SU-DHL-6 (cell line): ENCODE measurements at regions not wholly inside any gene's neighbourhood (a gene's known extent, or its start where the extent isn't known, plus 50 kb on each side); places are given as distances from the start of the nearest gene placed in this dataset.

Experiments
- EZH2phosphoT487 ChIP-seq: fragments of 200-600 bp; sonication (generic), shearing (Covaris generic); conservative IDR thresholded peaks from 2 replicates; pipeline ENCODE4 v1.6.1; 2018; ENCODE audit warnings: mild to moderate bottlenecking, antibody characterized with exemption, low read length, moderate library complexity, mixed read lengths
- TF ChIP-seq, protein P1 (sequence below): fragments of 200-600 bp; sonication (generic); IDR thresholded peaks from one replicate; pipeline ENCODE4 v1.5.1; 2017; ENCODE audit warnings: antibody characterized with exemption, mild to moderate bottlenecking, low read length, moderate library complexity; ENCODE audit not compliant: insufficient read depth, poor library complexity, severe bottlenecking

DNA sequence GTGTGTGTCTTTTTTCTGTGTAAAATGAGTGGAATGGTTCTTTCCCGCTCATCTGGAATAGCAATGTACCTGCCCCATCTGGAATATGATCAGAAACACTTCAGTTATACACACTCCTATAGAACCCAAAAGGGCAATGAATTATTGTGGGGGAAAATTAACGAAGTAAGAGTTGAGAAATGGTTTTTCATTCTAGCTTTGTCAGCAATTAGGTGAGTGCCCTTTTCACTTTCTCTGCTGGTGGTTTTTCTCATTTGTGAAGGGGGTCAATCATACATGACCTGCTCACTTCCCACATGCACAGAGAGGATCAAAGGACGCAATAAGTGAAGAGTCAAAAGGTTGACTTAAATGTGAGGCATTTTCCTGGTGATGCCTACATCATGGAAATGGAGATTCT, 168.0 kb downstream of the HS3ST3B1 start:
- TF ChIP-seq, protein P1, sequence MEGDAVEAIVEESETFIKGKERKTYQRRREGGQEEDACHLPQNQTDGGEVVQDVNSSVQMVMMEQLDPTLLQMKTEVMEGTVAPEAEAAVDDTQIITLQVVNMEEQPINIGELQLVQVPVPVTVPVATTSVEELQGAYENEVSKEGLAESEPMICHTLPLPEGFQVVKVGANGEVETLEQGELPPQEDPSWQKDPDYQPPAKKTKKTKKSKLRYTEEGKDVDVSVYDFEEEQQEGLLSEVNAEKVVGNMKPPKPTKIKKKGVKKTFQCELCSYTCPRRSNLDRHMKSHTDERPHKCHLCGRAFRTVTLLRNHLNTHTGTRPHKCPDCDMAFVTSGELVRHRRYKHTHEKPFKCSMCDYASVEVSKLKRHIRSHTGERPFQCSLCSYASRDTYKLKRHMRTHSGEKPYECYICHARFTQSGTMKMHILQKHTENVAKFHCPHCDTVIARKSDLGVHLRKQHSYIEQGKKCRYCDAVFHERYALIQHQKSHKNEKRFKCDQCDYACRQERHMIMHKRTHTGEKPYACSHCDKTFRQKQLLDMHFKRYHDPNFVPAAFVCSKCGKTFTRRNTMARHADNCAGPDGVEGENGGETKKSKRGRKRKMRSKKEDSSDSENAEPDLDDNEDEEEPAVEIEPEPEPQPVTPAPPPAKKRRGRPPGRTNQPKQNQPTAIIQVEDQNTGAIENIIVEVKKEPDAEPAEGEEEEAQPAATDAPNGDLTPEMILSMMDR, result no peak
- TF ChIP-seq EZH2phosphoT487, result no peak
